ENCODE measurements at regions not wholly inside any gene's neighbourhood (a gene's known extent, or its start where the extent isn't known, plus 50 kb on each side); places are given as distances from the start of the nearest gene placed in this dataset.
A peak's percentile ranks its signal among the peaks of the same experiment; 100 is the strongest.

- TF ChIP-seq BCLAF1 (IDR thresholded peaks at IDR 0.05) (no peak), NR2C1 (IDR thresholded peaks at IDR 0.05) (no peak), NKRF (conservative IDR thresholded peaks at IDR 0.05) (no peak)
These were observed 115.5 kb downstream of the VEGFA start (continued) for GRCh38 chr6:43885399-43886066.

- H3K9ac ChIP-seq (ENCODE audit: control insufficient read depth, insufficient read depth, low read length): no peak overlapping the region
- H3K36me3 ChIP-seq (ENCODE audit: control insufficient read depth in 2 of 2, insufficient read depth in 2 of 2, low read length in 1 of 2): no peaks in the 10 kb centered on the region
- CTCF ChIA-PET: interaction anchor here (0.7 to 1.7 kb wide), 5 partner anchors 20 to 1768 kb away, joined by 3 to 7 read pairs (median 4); no protein-coding TSS in a partner anchor
- POLR2A ChIA-PET: interaction anchor here (1.2 kb wide), 1 partner anchor 78 kb away, joined by 3 read pairs; no protein-coding TSS in a partner anchor
- no peak overlapping the region; the same call in 1 of the 2 replicates for H3K4me2 ChIP-seq (ENCODE audit: control insufficient read depth, insufficient read depth)
- no peaks in the 10 kb centered on the region for H3K9me3 ChIP-seq (replicated peaks; ENCODE audit: control insufficient read depth, insufficient read depth, low read length)
- no peak for DNase-seq (ENCODE audit: low read depth, low spot score)
- SMC1A ChIA-PET (ENCODE audit: uncharacterized antibody, unreplicated experiment): interaction anchor here (1.2 kb wide), 1 partner anchor 21 kb away, joined by 3 read pairs; no protein-coding TSS in a partner anchor
- peak; percentile 37 for ATAC-seq
- FAIRE-seq: no peak
- H3K27ac ChIP-seq (ENCODE audit: control insufficient read depth, insufficient read depth): peak overlapping the region; percentile 47
- H3K79me2 ChIP-seq (ENCODE audit: control insufficient read depth, insufficient read depth, low read length): no peaks in the 10 kb centered on the region
- 35% methylated on average over 5 of the region's 5 CpGs for WGBS (ENCODE audit: insufficient coverage, insufficient replicate concordance, low lambda C conversion rate, missing lambda C conversion rate)
- H2AFZ ChIP-seq (ENCODE audit: control insufficient read depth, low read depth, low read length): 0 out of 2 replicates have a peak overlapping the region, but pooled peaks have one; percentile 6
- in situ Hi-C loops (cut with MboI): no loop called here
- no peaks in the 10 kb centered on the region for H3K27me3 ChIP-seq (replicated peaks in 1 of 2; ENCODE audit: control insufficient read depth in 2 of 2, insufficient read depth in 2 of 2, low read length in 1 of 2)
- no peaks in the 10 kb centered on the region for H4K20me1 ChIP-seq (ENCODE audit: control insufficient read depth, insufficient read depth)
- H3K4me1 ChIP-seq (ENCODE audit: control insufficient read depth, insufficient read depth, low read length): peaks cover 22% of the 10 kb centered on the region
- intact Hi-C loops (cut with micrococcal nuclease; ENCODE audit: unreplicated experiment): no loop called here
- RAD21 ChIA-PET (ENCODE audit: unreplicated experiment): interaction anchor here (1.1 to 1.7 kb wide), 5 partner anchors 28 to 117 kb away, joined by 3 to 4 read pairs (median 4); no protein-coding TSS in a partner anchor
- no peak overlapping the region for H3K4me3 ChIP-seq
- no TSS peak for BruUV-seq (replicated peaks)
- TF ChIP-seq RCOR1 (conservative IDR thresholded peaks at IDR 0.05; ENCODE audit: low read depth, low read length) (no peak), YY1 (IDR thresholded peaks at IDR 0.05; ENCODE audit: low read depth, low read length) (no peak), NR2C2 (IDR thresholded peaks at IDR 0.05; ENCODE audit: borderline replicate concordance, control insufficient read depth, insufficient read length, low read depth) (no peak), ZNF687 (IDR thresholded peaks at IDR 0.05) (no peak), ZNF384 (IDR thresholded peaks at IDR 0.05; ENCODE audit: borderline replicate concordance, low read depth, low read length) (no peak), IRF3 (IDR thresholded peaks at IDR 0.05) (no peak), CHD4 (IDR thresholded peaks at IDR 0.05) (no peak)
These were observed 114.6 kb downstream of the VEGFA start for GRCh38 chr6:43884652-43885022.
